H1 (cell line): ENCODE measurements at regions not wholly inside any gene's neighbourhood (a gene's known extent, or its start where the extent isn't known, plus 50 kb on each side); places are given as distances from the start of the nearest gene placed in this dataset.

Source experiments
- CBX8 ChIP-seq: fragments of 300-800, 300-1000 bp; sonication (generic); IDR thresholded peaks from 2 replicates; pipeline ENCODE4 v1.7.1; 2016; ENCODE audit warnings: low read depth, low read length, borderline replicate concordance
- CREB1 ChIP-seq: IDR thresholded peaks from 2 replicates; pipeline ENCODE4 v1.6.1; 2012; ENCODE audit warnings: inconsistent platforms
- RNF2 ChIP-seq: fragments of 200-900, 300-1000 bp; sonication (generic); IDR thresholded peaks from 2 replicates; pipeline ENCODE4 v1.7.1; 2016; ENCODE audit warnings: borderline replicate concordance, low read depth, mild to moderate bottlenecking, antibody characterized with exemption, low read length; ENCODE audit not compliant: poor library complexity, severe bottlenecking; ENCODE audit errors: missing control alignments
- ZNF274 ChIP-seq: IDR thresholded peaks from 2 replicates; pipeline ENCODE4 v1.7.0; 2012; ENCODE audit warnings: low read length, borderline replicate concordance; ENCODE audit errors: extremely low read depth

DNA sequence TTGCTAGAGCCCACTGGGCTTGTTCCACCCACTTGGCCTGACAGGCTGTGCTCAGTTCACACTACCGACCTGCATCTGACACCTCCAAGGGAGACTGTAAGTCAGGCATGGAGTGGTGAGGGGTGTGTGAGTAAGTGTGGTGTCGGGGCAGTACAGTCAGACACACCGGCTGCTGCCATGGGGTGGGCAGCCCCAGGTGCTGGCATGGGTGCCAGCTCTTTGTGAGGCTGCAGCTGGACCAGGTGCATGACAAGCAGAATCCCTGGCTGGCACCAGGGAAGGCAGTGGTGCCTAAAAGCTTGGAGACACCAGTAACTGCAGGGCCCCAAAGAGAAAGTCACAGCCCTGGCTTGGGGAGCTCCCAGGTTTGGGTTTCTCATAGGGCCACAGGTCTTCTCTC is 665.0 kb downstream of the SH3BGRL start (continued):
- TF ChIP-seq ZNF274 (no peak), CBX8 (no peak), RNF2 (no peak), CREB1 (no peak)
